PC-9 (cell line): ENCODE measurements at regions not wholly inside any gene's neighbourhood (a gene's known extent, or its start where the extent isn't known, plus 50 kb on each side); places are given as distances from the start of the nearest gene placed in this dataset.

ENCODE experiments used
- BruUV-seq: library from RNA; stranded (reverse); fragments of 400-500 nt; replicated peaks from 2 replicates; lab custom pipeline; 2021; lab: Mats Ljungman, UMichigan
- CTCF ChIA-PET: fragments of 300-600 bp; sonication (Branson Sonifier 250); formaldehyde crosslinking; loops from one replicate; lab custom pipeline; 2022; ENCODE audit warnings: antibody characterized with exemption; lab: Charles Lee
- POLR2A ChIA-PET: fragments of 300-600 bp; sonication (Branson Sonifier 250); formaldehyde crosslinking; loops from one replicate; lab custom pipeline; 2022; ENCODE audit warnings: antibody characterized with exemption; ENCODE audit not compliant: unreplicated experiment; lab: Charles Lee
- DNase-seq, 2 experiments: peaks; one replicate each; pipeline versions ENCODE4 v3.0.0 to v3.0.0-alpha.2; 2015 to 2022; ENCODE audit warnings: mixed read lengths in 1 of 2
- H2AFZ ChIP-seq: fragments of 200-600 bp; sonication (generic); 2 replicates; pipeline ENCODE4 v1.8.1; 2017; ENCODE audit warnings: antibody characterized with exemption
- H3F3A ChIP-seq: fragments of 200-600 bp; sonication (generic); 2 replicates; pipeline ENCODE4 v1.8.1; 2017; ENCODE audit warnings: antibody characterized with exemption, mild to moderate bottlenecking, low read depth; ENCODE audit not compliant: insufficient read depth
- H3K27ac ChIP-seq: fragments of 200-600 bp; sonication (generic); 2 replicates; pipeline ENCODE4 v1.6.1; 2016; ENCODE audit warnings: mixed run types
- H3K27me3 ChIP-seq: fragments of 200-600 bp; sonication (generic); 2 replicates; pipeline ENCODE4 v1.6.1; 2016; ENCODE audit warnings: low read depth, mixed run types; ENCODE audit not compliant: insufficient read depth
- H3K36me3 ChIP-seq: fragments of 200-600 bp; sonication (generic); 2 replicates; pipeline ENCODE4 v1.6.1; 2016; ENCODE audit warnings: low read depth, mixed run types
- H3K4me1 ChIP-seq: fragments of 200-600 bp; sonication (generic); replicated peaks from 2 replicates; pipeline ENCODE4 v1.6.1; 2016; ENCODE audit warnings: mixed run types; ENCODE audit not compliant: insufficient read depth
- H3K4me2 ChIP-seq: fragments of 200-600 bp; sonication (generic); 2 replicates; pipeline ENCODE4 v1.6.1; 2017; ENCODE audit warnings: mixed run types
- H3K4me3 ChIP-seq: fragments of 200-600 bp; sonication (generic); 2 replicates; pipeline ENCODE4 v1.6.1; 2016; ENCODE audit warnings: mixed run types
- H3K79me2 ChIP-seq: fragments of 200-600 bp; sonication (generic); 2 replicates; pipeline ENCODE4 v1.6.1; 2017; ENCODE audit warnings: low read depth, mixed run types
- H3K9me2 ChIP-seq: fragments of 200-600 bp; sonication (generic); 2 replicates; pipeline ENCODE4 v1.8.1; 2017; ENCODE audit warnings: mild to moderate bottlenecking; ENCODE audit not compliant: insufficient read depth
- H3K9me3 ChIP-seq: fragments of 200-600 bp; sonication (generic); 2 replicates; pipeline ENCODE4 v1.8.1; 2016; ENCODE audit warnings: low read depth; ENCODE audit not compliant: insufficient read depth
- H4K20me1 ChIP-seq: fragments of 200-600 bp; sonication (generic); 2 replicates; pipeline ENCODE4 v1.8.1; 2017; ENCODE audit not compliant: insufficient read depth
- EZH2 ChIP-seq: fragments of 200-600 bp; sonication (generic); IDR thresholded peaks from 2 replicates; pipeline ENCODE4 v1.8.0; 2017; ENCODE audit warnings: antibody characterized with exemption, low read depth
- intact Hi-C: fragments of 100-400 bp; cut with micrococcal nuclease; formaldehyde crosslinking; loops from one replicate; pipeline ENCODE4 v1.10.0; 2022; ENCODE audit not compliant: unreplicated experiment
- TF ChIP-seq, protein P1 (sequence below): fragments of 200-600 bp; sonication (generic); conservative IDR thresholded peaks from 2 replicates; pipeline ENCODE4 v1.6.1; 2017; ENCODE audit warnings: mixed run types, antibody characterized with exemption, mild to moderate bottlenecking, moderate library complexity

GRCh38 chr5:97670447-97670846, 487.4 kb upstream of the RIOK2 start:
- Histone ChIP-seq H3K9me3 (peaks cover 3% of the 10 kb centered on the region; the same call in 1 of the 2 replicates), H3K4me3 (no peak overlapping the region), H4K20me1 (no peaks in the 10 kb centered on the region), H3F3A (no peaks in the 10 kb centered on the region), H3K27ac (no peak overlapping the region), H3K36me3 (no peaks in the 10 kb centered on the region), H3K4me1 (no peaks in the 10 kb centered on the region), H3K4me2 (no peak overlapping the region), H3K79me2 (no peaks in the 10 kb centered on the region), H3K27me3 (no peaks in the 10 kb centered on the region), H2AFZ (no peak overlapping the region), H3K9me2 (no peaks in the 10 kb centered on the region)
- TF ChIP-seq, protein P1, sequence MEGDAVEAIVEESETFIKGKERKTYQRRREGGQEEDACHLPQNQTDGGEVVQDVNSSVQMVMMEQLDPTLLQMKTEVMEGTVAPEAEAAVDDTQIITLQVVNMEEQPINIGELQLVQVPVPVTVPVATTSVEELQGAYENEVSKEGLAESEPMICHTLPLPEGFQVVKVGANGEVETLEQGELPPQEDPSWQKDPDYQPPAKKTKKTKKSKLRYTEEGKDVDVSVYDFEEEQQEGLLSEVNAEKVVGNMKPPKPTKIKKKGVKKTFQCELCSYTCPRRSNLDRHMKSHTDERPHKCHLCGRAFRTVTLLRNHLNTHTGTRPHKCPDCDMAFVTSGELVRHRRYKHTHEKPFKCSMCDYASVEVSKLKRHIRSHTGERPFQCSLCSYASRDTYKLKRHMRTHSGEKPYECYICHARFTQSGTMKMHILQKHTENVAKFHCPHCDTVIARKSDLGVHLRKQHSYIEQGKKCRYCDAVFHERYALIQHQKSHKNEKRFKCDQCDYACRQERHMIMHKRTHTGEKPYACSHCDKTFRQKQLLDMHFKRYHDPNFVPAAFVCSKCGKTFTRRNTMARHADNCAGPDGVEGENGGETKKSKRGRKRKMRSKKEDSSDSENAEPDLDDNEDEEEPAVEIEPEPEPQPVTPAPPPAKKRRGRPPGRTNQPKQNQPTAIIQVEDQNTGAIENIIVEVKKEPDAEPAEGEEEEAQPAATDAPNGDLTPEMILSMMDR: no peak
- TF ChIP-seq EZH2: no peak
- ChIA-PET CTCF (no interaction called here), POLR2A (no interaction called here)
- BruUV-seq: no TSS peak
- intact Hi-C loops: no loop called here
- DNase-seq: no peak

DNA sequence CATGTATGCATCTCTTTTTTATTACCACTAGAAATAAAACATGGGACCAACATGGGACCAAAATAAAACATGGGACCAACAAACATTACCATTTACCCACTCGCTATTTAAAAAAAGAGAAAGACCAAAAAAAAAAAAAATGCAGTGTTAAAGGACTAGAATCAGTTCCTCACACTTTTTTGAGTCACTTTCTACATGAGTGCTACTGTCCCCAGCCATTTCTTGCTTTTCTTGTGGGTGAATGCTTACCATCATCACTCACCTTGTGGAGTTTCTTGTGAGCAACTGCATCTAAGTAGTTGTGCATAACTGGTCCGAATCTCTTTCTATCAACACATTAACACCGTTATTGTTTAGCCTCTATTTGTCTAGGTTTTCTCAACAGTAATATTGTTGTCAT, 493.6 kb upstream of the RIOK2 start:
- Histone ChIP-seq H4K20me1 (no peaks in the 10 kb centered on the region), H3K4me1 (no peaks in the 10 kb centered on the region), H3K9me2 (no peaks in the 10 kb centered on the region), H3K27me3 (no peaks in the 10 kb centered on the region), H3K27ac (no peak overlapping the region), H3K9me3 (peaks cover 3% of the 10 kb centered on the region; the same call in 1 of the 2 replicates), H3F3A (no peaks in the 10 kb centered on the region), H3K4me2 (no peak overlapping the region), H3K36me3 (no peaks in the 10 kb centered on the region), H2AFZ (no peak overlapping the region), H3K4me3 (no peak overlapping the region), H3K79me2 (no peaks in the 10 kb centered on the region)
- BruUV-seq: no TSS peak
- no peak for DNase-seq
- ChIA-PET POLR2A (no interaction called here), CTCF (no interaction called here)
- TF ChIP-seq, protein P1: no peak
- TF ChIP-seq EZH2: no peak
- intact Hi-C loops: no loop called here

DNA sequence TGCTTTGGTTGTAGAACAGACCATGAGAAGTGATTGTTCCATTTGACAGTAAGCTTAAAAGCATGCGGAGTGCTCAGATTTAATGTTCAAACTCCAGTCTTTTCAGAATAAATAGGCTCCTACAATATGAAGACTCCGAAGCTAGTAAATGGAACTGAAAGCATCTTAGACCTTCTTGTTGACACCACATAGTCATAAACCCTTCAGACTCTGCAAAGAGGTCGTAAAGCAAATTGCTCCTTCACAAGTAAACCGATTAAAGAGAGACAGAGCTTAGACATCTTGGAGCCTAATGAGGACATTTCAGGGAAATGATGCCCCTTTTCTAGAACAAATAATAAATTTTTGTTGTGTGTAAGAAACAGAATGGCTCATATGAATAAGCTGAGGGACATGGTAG, 511.0 kb upstream of the RIOK2 start:
- H3K36me3 ChIP-seq: no peaks in the 10 kb centered on the region
- H3K4me1 ChIP-seq: no peaks in the 10 kb centered on the region
- no peaks in the 10 kb centered on the region for H3K79me2 ChIP-seq
- no TSS peak for BruUV-seq
- no peaks in the 10 kb centered on the region for H4K20me1 ChIP-seq
- ChIA-PET POLR2A (no interaction called here), CTCF (no interaction called here)
- H3K4me3 ChIP-seq: no peak overlapping the region
- H3K9me2 ChIP-seq: no peaks in the 10 kb centered on the region; the same call in 1 of the 2 replicates
- no peaks in the 10 kb centered on the region for H3F3A ChIP-seq
- TF ChIP-seq EZH2: no peak
- TF ChIP-seq, protein P1: no peak
- no peak overlapping the region for H3K27ac ChIP-seq
- intact Hi-C loops: no loop called here
- H3K9me3 ChIP-seq: no peaks in the 10 kb centered on the region
- H3K27me3 ChIP-seq: no peaks in the 10 kb centered on the region
- DNase-seq: no peak
- no peak overlapping the region for H3K4me2 ChIP-seq
- H2AFZ ChIP-seq: no peak overlapping the region
